Uterus (tissue), 2 donors: ENCODE measurements at regions not wholly inside any gene's neighbourhood (a gene's known extent, or its start where the extent isn't known, plus 50 kb on each side); places are given as distances from the start of the nearest gene placed in this dataset.

Experiments used
- POLR2A ChIP-seq, 2 donors: fragments of 450-650 bp; IDR thresholded peaks; one replicate each; pipeline ENCODE4 v1.6.1; 2016; ENCODE audit warnings: antibody characterized with exemption in 2 of 2, mild to moderate bottlenecking in 1 of 2, moderate library complexity in 1 of 2
- TF ChIP-seq, protein P1 (sequence below), 4 experiments: fragments of 200-600 bp in 2 of 4; fragments of 450-650 bp in 2 of 4; sonication (generic) in 2 of 4; IDR thresholded peaks; one replicate each; pipeline ENCODE4 v1.5.1; 2016 to 2019; ENCODE audit warnings: antibody characterized with exemption in 4 of 4, mild to moderate bottlenecking in 2 of 4, moderate library complexity in 1 of 4

GRCh38 chr5:91727463-91727862 lies 344.3 kb upstream of the ARRDC3 start:
- no peak for TF ChIP-seq POLR2A (IDR thresholded peaks at IDR 0.05)
- TF ChIP-seq, protein P1, sequence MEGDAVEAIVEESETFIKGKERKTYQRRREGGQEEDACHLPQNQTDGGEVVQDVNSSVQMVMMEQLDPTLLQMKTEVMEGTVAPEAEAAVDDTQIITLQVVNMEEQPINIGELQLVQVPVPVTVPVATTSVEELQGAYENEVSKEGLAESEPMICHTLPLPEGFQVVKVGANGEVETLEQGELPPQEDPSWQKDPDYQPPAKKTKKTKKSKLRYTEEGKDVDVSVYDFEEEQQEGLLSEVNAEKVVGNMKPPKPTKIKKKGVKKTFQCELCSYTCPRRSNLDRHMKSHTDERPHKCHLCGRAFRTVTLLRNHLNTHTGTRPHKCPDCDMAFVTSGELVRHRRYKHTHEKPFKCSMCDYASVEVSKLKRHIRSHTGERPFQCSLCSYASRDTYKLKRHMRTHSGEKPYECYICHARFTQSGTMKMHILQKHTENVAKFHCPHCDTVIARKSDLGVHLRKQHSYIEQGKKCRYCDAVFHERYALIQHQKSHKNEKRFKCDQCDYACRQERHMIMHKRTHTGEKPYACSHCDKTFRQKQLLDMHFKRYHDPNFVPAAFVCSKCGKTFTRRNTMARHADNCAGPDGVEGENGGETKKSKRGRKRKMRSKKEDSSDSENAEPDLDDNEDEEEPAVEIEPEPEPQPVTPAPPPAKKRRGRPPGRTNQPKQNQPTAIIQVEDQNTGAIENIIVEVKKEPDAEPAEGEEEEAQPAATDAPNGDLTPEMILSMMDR (IDR thresholded peaks at IDR 0.05), result no peak
